Progenitor cell of endocrine pancreas (in vitro differentiated cells): ENCODE measurements at regions not wholly inside any gene's neighbourhood (a gene's known extent, or its start where the extent isn't known, plus 50 kb on each side); places are given as distances from the start of the nearest gene placed in this dataset.

Source experiments
- DNase-seq: peaks from one replicate; pipeline ENCODE4 v3.0.0; 2021; ENCODE audit warnings: low spot score; ENCODE audit not compliant: unreplicated experiment
- H3K27ac Mint-ChIP-seq: 2 replicates; pipeline ENCODE4 v1.8.0; 2021; ENCODE audit warnings: mild to moderate bottlenecking, moderate library complexity, mixed read lengths
- H3K27me3 Mint-ChIP-seq: 2 replicates; pipeline ENCODE4 v1.8.0; 2021; ENCODE audit warnings: mixed read lengths
- H3K36me3 Mint-ChIP-seq: 2 replicates; pipeline ENCODE4 v1.8.0; 2022; ENCODE audit warnings: mixed read lengths; ENCODE audit not compliant: insufficient read depth
- H3K4me1 Mint-ChIP-seq: 2 replicates; pipeline ENCODE4 v1.8.0; 2021; ENCODE audit warnings: low read depth, mixed read lengths
- H3K4me3 Mint-ChIP-seq: 2 replicates; pipeline ENCODE4 v1.8.0; 2021; ENCODE audit warnings: low read depth, mild to moderate bottlenecking, moderate library complexity, mixed read lengths
- H3K9me3 Mint-ChIP-seq: 2 replicates; pipeline ENCODE4 v1.8.0; 2021; ENCODE audit warnings: low read depth, mixed read lengths
- TF ChIP-seq, protein P1 (sequence below): fragments of 200-600 bp; sonication (generic); IDR thresholded peaks from one replicate; pipeline ENCODE4 v1.5.0; 2021; ENCODE audit warnings: antibody characterized with exemption, mild to moderate bottlenecking; ENCODE audit not compliant: unreplicated experiment

DNA sequence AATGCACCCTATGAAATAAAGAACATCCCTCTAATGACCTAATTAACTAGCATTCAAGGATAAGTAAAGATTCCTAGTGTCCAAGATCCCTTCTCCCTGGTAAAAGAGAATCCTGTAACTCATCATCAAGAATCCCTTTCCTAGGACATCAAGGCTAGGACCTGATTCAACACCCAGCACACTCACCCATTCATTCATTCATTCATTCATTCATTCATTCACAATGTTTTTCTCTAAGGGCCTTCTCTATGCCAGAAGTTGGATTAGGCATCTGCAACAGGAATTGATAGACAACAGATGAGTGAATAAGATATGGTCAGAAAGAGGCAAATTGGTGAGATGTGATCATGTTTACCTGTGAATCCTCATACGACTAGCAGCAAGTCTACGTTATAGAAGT, 126.8 kb downstream of the OSR1 start:
- TF ChIP-seq, protein P1, sequence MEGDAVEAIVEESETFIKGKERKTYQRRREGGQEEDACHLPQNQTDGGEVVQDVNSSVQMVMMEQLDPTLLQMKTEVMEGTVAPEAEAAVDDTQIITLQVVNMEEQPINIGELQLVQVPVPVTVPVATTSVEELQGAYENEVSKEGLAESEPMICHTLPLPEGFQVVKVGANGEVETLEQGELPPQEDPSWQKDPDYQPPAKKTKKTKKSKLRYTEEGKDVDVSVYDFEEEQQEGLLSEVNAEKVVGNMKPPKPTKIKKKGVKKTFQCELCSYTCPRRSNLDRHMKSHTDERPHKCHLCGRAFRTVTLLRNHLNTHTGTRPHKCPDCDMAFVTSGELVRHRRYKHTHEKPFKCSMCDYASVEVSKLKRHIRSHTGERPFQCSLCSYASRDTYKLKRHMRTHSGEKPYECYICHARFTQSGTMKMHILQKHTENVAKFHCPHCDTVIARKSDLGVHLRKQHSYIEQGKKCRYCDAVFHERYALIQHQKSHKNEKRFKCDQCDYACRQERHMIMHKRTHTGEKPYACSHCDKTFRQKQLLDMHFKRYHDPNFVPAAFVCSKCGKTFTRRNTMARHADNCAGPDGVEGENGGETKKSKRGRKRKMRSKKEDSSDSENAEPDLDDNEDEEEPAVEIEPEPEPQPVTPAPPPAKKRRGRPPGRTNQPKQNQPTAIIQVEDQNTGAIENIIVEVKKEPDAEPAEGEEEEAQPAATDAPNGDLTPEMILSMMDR = no peak
- Mint-ChIP-seq H3K4me3 (no peak overlapping the region), H3K27me3 (no peaks in the 10 kb centered on the region), H3K4me1 (peaks cover 14% of the 10 kb centered on the region), H3K27ac (no peak overlapping the region), H3K9me3 (no peaks in the 10 kb centered on the region), H3K36me3 (no peaks in the 10 kb centered on the region)
- no peak for DNase-seq

DNA sequence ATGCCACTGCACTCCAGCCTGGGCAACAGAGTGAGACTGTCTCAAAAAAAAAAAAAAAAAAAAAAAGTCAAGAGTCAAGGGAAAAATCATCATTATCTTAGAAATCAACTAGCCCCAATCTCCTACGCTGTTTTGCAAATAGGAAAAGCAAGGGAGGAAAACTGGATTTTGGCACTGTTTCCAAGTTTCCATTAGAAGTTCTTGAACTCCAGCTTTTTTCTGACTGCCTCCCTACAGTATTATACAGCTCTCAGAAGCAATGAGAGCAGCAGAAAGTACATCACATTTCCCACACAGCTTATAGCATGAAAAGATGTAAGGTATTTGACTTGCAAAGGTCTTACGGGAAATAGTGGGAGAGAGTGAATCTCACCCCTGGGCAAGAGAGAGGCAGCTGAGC, 127.8 kb downstream of the OSR1 start:
- no peaks in the 10 kb centered on the region for H3K36me3 Mint-ChIP-seq
- no peaks in the 10 kb centered on the region for H3K9me3 Mint-ChIP-seq
- TF ChIP-seq, protein P1 = no peak
- peaks cover 14% of the 10 kb centered on the region for H3K4me1 Mint-ChIP-seq
- no peak for DNase-seq
- no peak overlapping the region for H3K27ac Mint-ChIP-seq
- no peak overlapping the region for H3K4me3 Mint-ChIP-seq
- no peaks in the 10 kb centered on the region for H3K27me3 Mint-ChIP-seq

DNA sequence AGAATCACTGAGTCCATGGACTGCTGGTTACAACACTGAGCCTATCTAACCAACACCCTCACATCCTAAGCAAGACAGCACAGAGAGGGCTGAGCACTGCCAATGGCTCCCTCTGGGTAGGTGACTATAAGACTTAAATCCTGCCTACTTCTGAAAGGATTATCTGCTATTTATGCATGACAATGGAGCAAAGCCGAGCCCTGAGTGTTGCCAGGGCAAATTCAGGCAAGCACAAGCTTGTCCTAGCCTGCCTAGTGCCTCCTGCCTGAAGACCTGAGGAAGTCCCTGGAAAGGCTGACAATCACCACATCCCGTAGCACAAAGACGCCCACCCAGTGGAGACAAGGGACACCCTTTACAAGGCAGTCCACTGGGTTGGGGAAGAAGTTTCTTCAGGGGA, 129.7 kb downstream of the OSR1 start:
- Mint-ChIP-seq H3K36me3 (no peaks in the 10 kb centered on the region), H3K27me3 (no peaks in the 10 kb centered on the region), H3K27ac (no peak overlapping the region), H3K9me3 (no peaks in the 10 kb centered on the region), H3K4me1 (peaks cover 14% of the 10 kb centered on the region), H3K4me3 (no peak overlapping the region)
- TF ChIP-seq, protein P1 = no peak
- no peak for DNase-seq

- H3K4me3 Mint-ChIP-seq = no peak overlapping the region
- H3K27ac Mint-ChIP-seq = peak overlapping the region; percentile 56
- no peaks in the 10 kb centered on the region for H3K27me3 Mint-ChIP-seq
- TF ChIP-seq, protein P1 = no peak
- no peaks in the 10 kb centered on the region for H3K9me3 Mint-ChIP-seq
- no peak for DNase-seq
- H3K4me1 Mint-ChIP-seq = peaks cover 14% of the 10 kb centered on the region
- H3K36me3 Mint-ChIP-seq = no peaks in the 10 kb centered on the region
Measured at GRCh38 chr2:19228181-19228593, 130.2 kb downstream of the OSR1 start.

- Mint-ChIP-seq H3K4me3 (no peak overlapping the region), H3K27me3 (no peaks in the 10 kb centered on the region), H3K36me3 (no peaks in the 10 kb centered on the region), H3K9me3 (no peaks in the 10 kb centered on the region), H3K4me1 (peaks cover 14% of the 10 kb centered on the region), H3K27ac (no peak overlapping the region)
- no peak for DNase-seq
- TF ChIP-seq, protein P1 = no peak
Measured at GRCh38 chr2:19226871-19227270, 131.6 kb downstream of the OSR1 start.
